B cell (primary cell): ENCODE measurements at regions not wholly inside any gene's neighbourhood (a gene's known extent, or its start where the extent isn't known, plus 50 kb on each side); places are given as distances from the start of the nearest gene placed in this dataset.

Source experiments
- ATAC-seq: fragments of 200-7000 bp; cut with Tn5 transposase; one replicate; pipeline ENCODE4 v1.10.0; 2021; ENCODE audit warnings: low read depth, mild to moderate bottlenecking, moderate number of reproducible peaks, moderate library complexity
- CTCF ChIA-PET: fragments of 350-600 bp; sonication (Branson Sonifier 250); formaldehyde crosslinking; loops from one replicate; lab custom pipeline; 2021; ENCODE audit warnings: antibody characterized with exemption, inconsistent platforms; lab: Charles Lee
- POLR2A ChIA-PET: fragments of 350-600 bp; sonication (Branson Sonifier 250); formaldehyde crosslinking; loops from one replicate; lab custom pipeline; 2021; ENCODE audit warnings: antibody characterized with exemption; lab: Charles Lee
- DNase-seq: peaks from one replicate; pipeline ENCODE4 v3.0.0; 2013
- H2AFZ ChIP-seq: 2 replicates; pipeline ENCODE4 v1.6.1; 2012; ENCODE audit warnings: mild to moderate bottlenecking, low read depth, low read length; ENCODE audit not compliant: insufficient read depth, poor library complexity, severe bottlenecking
- H3K27ac ChIP-seq, 2 donors: 1 replicate in 1 of 2; 2 replicates in 1 of 2; pipeline ENCODE4 v1.5.1; 2012 to 2013; ENCODE audit warnings: low read length in 2 of 2, mild to moderate bottlenecking in 2 of 2, moderate library complexity in 1 of 2
- H3K27me3 ChIP-seq, 4 experiments: fragments of 200-600 bp in 1 of 4; sonication (generic) in 1 of 4; replicated peaks in 1 of 4; 1 replicate in 2 of 4; 2 replicates in 2 of 4; pipeline versions ENCODE4 v1.6.1 to v1.7.0; 2013 to 2016; ENCODE audit warnings: low read length in 3 of 4, mild to moderate bottlenecking in 2 of 4, mixed read lengths in 1 of 4, moderate library complexity in 1 of 4; ENCODE audit not compliant: insufficient read depth in 4 of 4, control insufficient read depth in 3 of 4; ENCODE audit errors: control extremely low read depth in 1 of 4
- H3K36me3 ChIP-seq, 2 experiments: replicated peaks in 1 of 2; 1 replicate in 1 of 2; 2 replicates in 1 of 2; pipeline versions ENCODE4 v1.6.1 to v1.7.1; 2013; ENCODE audit warnings: low read length in 1 of 2; ENCODE audit not compliant: insufficient read depth in 2 of 2, control insufficient read depth in 1 of 2; ENCODE audit errors: control extremely low read depth in 1 of 2, extremely low read depth in 1 of 2
- H3K4me1 ChIP-seq, 2 donors: fragments of 200-600 bp in 1 of 2; sonication (generic) in 1 of 2; 1 replicate in 1 of 2; 2 replicates in 1 of 2; pipeline versions ENCODE4 v1.5.1 to v1.6.1; 2013 to 2017; ENCODE audit warnings: low read length in 2 of 2; ENCODE audit not compliant: control insufficient read depth in 2 of 2, insufficient read depth in 2 of 2
- H3K4me2 ChIP-seq: replicated peaks from 2 replicates; pipeline ENCODE3; 2012; ENCODE audit warnings: mild to moderate bottlenecking, low read depth, low read length; ENCODE audit not compliant: poor library complexity, severe bottlenecking
- H3K4me3 ChIP-seq, 5 experiments: fragments of 200-600 bp in 1 of 5; sonication (generic) in 1 of 5; 1 replicate in 3 of 5; 2 replicates in 2 of 5; pipeline versions ENCODE4 v1.5.1 to v1.7.0; 2011 to 2016; ENCODE audit warnings: low read length in 4 of 5, mild to moderate bottlenecking in 4 of 5, low read depth in 2 of 5, control low read depth in 1 of 5, moderate library complexity in 1 of 5; ENCODE audit not compliant: insufficient read depth in 1 of 5; ENCODE audit errors: control extremely low read depth in 1 of 5, extremely low read depth in 1 of 5
- H3K79me2 ChIP-seq: fragments of 200-600 bp; sonication (generic); one replicate; pipeline ENCODE4 v1.6.0; 2016; ENCODE audit warnings: low read length; ENCODE audit not compliant: control insufficient read depth, insufficient read depth
- H3K9ac ChIP-seq: fragments of 200-600 bp; sonication (generic); 2 replicates; pipeline ENCODE4 v1.6.1; 2017; ENCODE audit warnings: mild to moderate bottlenecking, low read length, moderate library complexity
- H3K9me3 ChIP-seq, 3 donors: one replicate each; pipeline versions ENCODE4 v1.6.1 to v1.7.1; 2013; ENCODE audit warnings: low read length in 2 of 3; ENCODE audit not compliant: control insufficient read depth in 2 of 3, insufficient read depth in 1 of 3; ENCODE audit errors: control extremely low read depth in 1 of 3
- H4K20me1 ChIP-seq: 2 replicates; pipeline ENCODE4 v1.6.0; 2012; ENCODE audit warnings: mild to moderate bottlenecking, low read length; ENCODE audit not compliant: insufficient read depth, control insufficient read depth, poor library complexity, severe bottlenecking
- H3K27ac Mint-ChIP-seq: one replicate; pipeline ENCODE4 v1.8.0; 2021; ENCODE audit warnings: mixed read lengths
- H3K27me3 Mint-ChIP-seq: one replicate; pipeline ENCODE4 v1.8.0; 2021; ENCODE audit warnings: mixed read lengths
- H3K4me1 Mint-ChIP-seq: one replicate; pipeline ENCODE4 v1.8.0; 2021; ENCODE audit warnings: mixed read lengths
- H3K4me3 Mint-ChIP-seq: one replicate; pipeline ENCODE4 v1.8.0; 2021; ENCODE audit warnings: mixed read lengths
- H3K9me3 Mint-ChIP-seq: one replicate; pipeline ENCODE4 v1.8.0; 2022; ENCODE audit warnings: mixed read lengths; ENCODE audit not compliant: insufficient read depth
- CTCF ChIP-seq: fragments of 200-600 bp; IDR thresholded peaks from one replicate; pipeline ENCODE4 v1.8.0; 2022; ENCODE audit warnings: antibody characterized with exemption, mild to moderate bottlenecking
- EZH2 ChIP-seq: IDR thresholded peaks from 2 replicates; pipeline ENCODE4 v1.6.1; 2012; ENCODE audit warnings: borderline replicate concordance, low read depth, mild to moderate bottlenecking, moderate library complexity, low read length; ENCODE audit not compliant: insufficient read depth, poor library complexity, severe bottlenecking
- WGBS: methylation state at CpG from one replicate; pipeline ENCODE4 v1.1.5; 2013; ENCODE audit warnings: missing lambda C conversion rate; ENCODE audit not compliant: insufficient coverage; 5-methylcytosine and 5-hydroxymethylcytosine counted together
- intact Hi-C: fragments of 100-400 bp; cut with micrococcal nuclease; formaldehyde crosslinking; loops from one replicate; pipeline ENCODE4 v1.10.0; 2022

- Histone ChIP-seq H3K36me3 (no peaks in the 10 kb centered on the region), H3K4me1 (no peaks in the 10 kb centered on the region), H3K27me3 (peaks cover 0 to 58% (median 12%) of the 10 kb centered on the region in 4 experiments), H4K20me1 (no peaks in the 10 kb centered on the region), H3K4me2 (no peak overlapping the region), H3K9ac (no peak overlapping the region), H2AFZ (no peak overlapping the region), H3K27ac (no peak overlapping the region), H3K4me3 (no peak overlapping the region), H3K79me2 (no peaks in the 10 kb centered on the region), H3K9me3 (peaks cover 0 to 10% (median 0%) of the 10 kb centered on the region in 3 donors)
- H3K4me3 Mint-ChIP-seq: no peak overlapping the region
- ChIA-PET CTCF (no interaction called here), POLR2A (no interaction called here)
- 61% methylated on average over 8 of the region's 13 CpGs for WGBS
- TF ChIP-seq CTCF (no peak), EZH2 (no peak)
- no peaks in the 10 kb centered on the region for H3K9me3 Mint-ChIP-seq
- no peak for DNase-seq
- ATAC-seq: no peak
- H3K4me1 Mint-ChIP-seq: no peaks in the 10 kb centered on the region
- intact Hi-C loops: no loop called here
- no peak overlapping the region for H3K27ac Mint-ChIP-seq
- peaks cover 66% of the 10 kb centered on the region for H3K27me3 Mint-ChIP-seq
These were observed 212.9 kb upstream of the FOXF1 start for GRCh38 chr16:86297391-86297790.

- intact Hi-C loops: no loop called here
- CTCF ChIA-PET: no interaction called here
- TF ChIP-seq EZH2 (no peak), CTCF (no peak)
- peaks cover 0 to 10% (median 0%) of the 10 kb centered on the region in 3 donors for H3K9me3 ChIP-seq
- no peaks in the 10 kb centered on the region for H4K20me1 ChIP-seq
- H3K27me3 Mint-ChIP-seq: peaks cover 61% of the 10 kb centered on the region
- no peak overlapping the region for H2AFZ ChIP-seq
- no peaks in the 10 kb centered on the region for H3K4me1 Mint-ChIP-seq
- peaks cover 0 to 56% (median 12%) of the 10 kb centered on the region in 4 experiments for H3K27me3 ChIP-seq
- WGBS: 29% methylated on average over 29 of the region's 31 CpGs
- no peaks in the 10 kb centered on the region for H3K79me2 ChIP-seq
- POLR2A ChIA-PET: no interaction called here
- H3K4me3 Mint-ChIP-seq: no peak overlapping the region
- no peaks in the 10 kb centered on the region for H3K9me3 Mint-ChIP-seq
- no peak overlapping the region for H3K27ac Mint-ChIP-seq
- no peak for ATAC-seq
- H3K27ac ChIP-seq: no peak overlapping the region
- H3K4me1 ChIP-seq: no peaks in the 10 kb centered on the region
- H3K9ac ChIP-seq: no peak overlapping the region
- H3K36me3 ChIP-seq: no peaks in the 10 kb centered on the region
- H3K4me3 ChIP-seq: no peak overlapping the region
- no peak for DNase-seq
- no peak overlapping the region for H3K4me2 ChIP-seq
These were observed 212.2 kb upstream of the FOXF1 start for GRCh38 chr16:86297866-86298757.
